ENCODE measurements at regions not wholly inside any gene's neighbourhood (a gene's known extent, or its start where the extent isn't known, plus 50 kb on each side); places are given as distances from the start of the nearest gene placed in this dataset.
"Not testable (repeated sequence)": the region's sequence is repeated elsewhere in the genome, so short reads cannot be mapped to it uniquely, and the experiment has no call there.

GRCh38 chr17:51435641-51436091 lies 175.3 kb downstream of the UTP18 start:
- DNase-seq (ENCODE audit: low read depth) = no peak

GRCh38 chr17:51439395-51440229 lies 179.3 kb downstream of the UTP18 start:
- no peak for DNase-seq (ENCODE audit: low read depth)

- DNase-seq (ENCODE audit: low read depth) = no peak
These were observed 181.1 kb downstream of the UTP18 start for GRCh38 chr17:51441431-51441830.

GRCh38 chr17:51442088-51442865 lies 181.9 kb downstream of the UTP18 start:
- no peak for DNase-seq (ENCODE audit: low read depth)

GRCh38 chr17:51443646-51444045 lies 183.3 kb downstream of the UTP18 start:
- no peak for DNase-seq (ENCODE audit: low read depth)

- DNase-seq (ENCODE audit: low read depth) = no peak
These were observed 185.6 kb downstream of the UTP18 start for GRCh38 chr17:51445946-51446345.

- no peak for DNase-seq (ENCODE audit: low read depth)
These were observed 194.2 kb downstream of the UTP18 start for GRCh38 chr17:51454456-51454978.

- DNase-seq (ENCODE audit: low read depth) = no peak
These were observed 194.9 kb downstream of the UTP18 start for GRCh38 chr17:51455211-51455610.

- no peak for DNase-seq (ENCODE audit: low read depth)
These were observed 195.6 kb downstream of the UTP18 start for GRCh38 chr17:51455931-51456330.

GRCh38 chr17:51456942-51457341 lies 196.6 kb downstream of the UTP18 start:
- DNase-seq (ENCODE audit: low read depth) = no peak

- no peak for DNase-seq (ENCODE audit: low read depth)
These were observed 201.2 kb downstream of the UTP18 start for GRCh38 chr17:51461578-51462004.

GRCh38 chr17:51463353-51463752 lies 203.0 kb downstream of the UTP18 start:
- no peak for DNase-seq (ENCODE audit: low read depth)

- no peak for DNase-seq (ENCODE audit: low read depth)
These were observed 207.0 kb downstream of the UTP18 start for GRCh38 chr17:51467336-51467735.

- no peak for DNase-seq (ENCODE audit: low read depth)
These were observed 212.4 kb downstream of the UTP18 start for GRCh38 chr17:51472670-51473205.

GRCh38 chr17:51474764-51475163 lies 214.4 kb downstream of the UTP18 start:
- DNase-seq (ENCODE audit: low read depth) = no peak

- no peak for DNase-seq (ENCODE audit: low read depth)
These were observed 215.4 kb downstream of the UTP18 start for GRCh38 chr17:51475730-51476129.

GRCh38 chr17:51479303-51479702 lies 219.0 kb downstream of the UTP18 start:
- DNase-seq (ENCODE audit: low read depth) = no peak

- no peak for DNase-seq (ENCODE audit: low read depth)
These were observed 221.0 kb downstream of the UTP18 start for GRCh38 chr17:51481370-51481769.

GRCh38 chr17:51482248-51482647 lies 221.9 kb downstream of the UTP18 start:
- not testable (repeated sequence) for DNase-seq (ENCODE audit: low read depth)

- DNase-seq (ENCODE audit: low read depth) = no peak
These were observed 225.7 kb downstream of the UTP18 start for GRCh38 chr17:51486091-51486490.

GRCh38 chr17:51486885-51487520 lies 226.7 kb downstream of the UTP18 start:
- no peak for DNase-seq (ENCODE audit: low read depth)

- DNase-seq (ENCODE audit: low read depth) = no peak
These were observed 227.6 kb downstream of the UTP18 start for GRCh38 chr17:51487947-51488346.

Data from GM04503 (cell line).